HG03571 (cell line): ENCODE measurements at regions not wholly inside any gene's neighbourhood (a gene's known extent, or its start where the extent isn't known, plus 50 kb on each side); places are given as distances from the start of the nearest gene placed in this dataset.
"Not testable (repeated sequence)": the region's sequence is repeated elsewhere in the genome, so short reads cannot be mapped to it uniquely, and the experiment has no call there.

ENCODE experiments used
- ATAC-seq: cut with Tn5 transposase; IDR thresholded peaks from one replicate; pipeline ENCODE4 v1.9.1; 2021; ENCODE audit not compliant: unreplicated experiment

GRCh38 chr21:31537872-31538576, 121.5 kb upstream of the SOD1 start:
- no peak for ATAC-seq

- no peak for ATAC-seq
Measured at GRCh38 chr21:31536138-31536537, 123.4 kb upstream of the SOD1 start.

- ATAC-seq, result no peak
Measured at GRCh38 chr21:31531967-31532366, 127.5 kb upstream of the SOD1 start.

GRCh38 chr21:31530897-31531705, 128.4 kb upstream of the SOD1 start:
- no peak for ATAC-seq

GRCh38 chr21:31530364-31530763, 129.1 kb upstream of the SOD1 start:
- no peak for ATAC-seq

GRCh38 chr21:31529406-31529805, 130.1 kb upstream of the SOD1 start:
- no peak for ATAC-seq

GRCh38 chr21:31526040-31526439, 133.5 kb upstream of the SOD1 start:
- ATAC-seq, result no peak

GRCh38 chr21:31524140-31524539, 135.4 kb upstream of the SOD1 start:
- no peak for ATAC-seq

GRCh38 chr21:31521515-31521914, 138.0 kb upstream of the SOD1 start:
- no peak for ATAC-seq

GRCh38 chr21:31520561-31521098, 138.9 kb upstream of the SOD1 start:
- ATAC-seq, result no peak

GRCh38 chr21:31518580-31518979, 140.9 kb upstream of the SOD1 start:
- no peak for ATAC-seq

GRCh38 chr21:31517664-31518414, 141.7 kb upstream of the SOD1 start:
- no peak for ATAC-seq

- ATAC-seq, result no peak
Measured at GRCh38 chr21:31515253-31515652, 144.2 kb upstream of the SOD1 start.

GRCh38 chr21:31514598-31514997, 144.9 kb upstream of the SOD1 start:
- ATAC-seq, result no peak

- not testable (repeated sequence) for ATAC-seq
Measured at GRCh38 chr21:31513541-31513940, 146.0 kb upstream of the SOD1 start.

- ATAC-seq, result not testable (repeated sequence)
Measured at GRCh38 chr21:31511999-31512398, 147.5 kb upstream of the SOD1 start.

GRCh38 chr21:31511258-31511657, 148.2 kb upstream of the SOD1 start:
- ATAC-seq, result no peak

- no peak for ATAC-seq
Measured at GRCh38 chr21:31509194-31510017, 150.1 kb upstream of the SOD1 start.

GRCh38 chr21:31505975-31506374, 153.5 kb upstream of the SOD1 start:
- no peak for ATAC-seq

GRCh38 chr21:31503939-31504338, 155.6 kb upstream of the SOD1 start:
- no peak for ATAC-seq

GRCh38 chr21:31503467-31503866, 156.0 kb upstream of the SOD1 start:
- ATAC-seq, result no peak
